Stimulated activated CD4-positive, alpha-beta T cell treated with anti-CD3 and anti-CD28 coated beads, Interleukin-4, amount 100 ng/mL, for 24 hours (primary cell): ENCODE measurements at regions not wholly inside any gene's neighbourhood (a gene's known extent, or its start where the extent isn't known, plus 50 kb on each side); places are given as distances from the start of the nearest gene placed in this dataset.
A peak's percentile ranks its signal among the peaks of the same experiment; 100 is the strongest.
"Not testable (repeated sequence)": the region's sequence is repeated elsewhere in the genome, so short reads cannot be mapped to it uniquely, and the experiment has no call there.

Source experiments
- DNase-seq: peaks from one replicate; pipeline ENCODE4 v3.0.0-alpha.2; 2020

- peak; percentile 66 for DNase-seq
Measured at GRCh38 chr3:153221748-153222162, 59.7 kb downstream of the RAP2B start.

- DNase-seq, result not testable (repeated sequence)
Measured at GRCh38 chr3:153226877-153227276, 64.9 kb downstream of the RAP2B start.

DNA sequence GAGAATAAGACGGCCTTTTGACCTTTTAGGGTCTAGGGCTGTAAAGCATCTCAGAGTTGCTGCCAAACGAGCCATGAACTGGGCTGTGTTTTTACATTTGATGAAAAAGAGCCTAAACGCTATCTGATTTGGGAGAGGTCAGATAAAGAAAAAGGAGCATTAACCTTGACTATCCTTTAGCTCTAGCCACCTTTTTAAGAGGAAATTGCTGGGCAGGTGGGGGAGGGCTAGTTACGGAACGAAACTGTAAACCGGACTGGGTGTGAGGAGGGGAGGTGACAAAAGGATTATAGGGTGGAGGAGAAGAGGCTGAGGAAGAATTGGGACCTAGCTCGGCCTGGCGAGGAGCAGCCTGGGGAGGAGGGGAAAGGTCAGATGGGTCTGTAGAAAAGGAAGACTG is 68.4 kb downstream of the RAP2B start:
- DNase-seq, result not testable (repeated sequence)

- not testable (repeated sequence) for DNase-seq
Measured at GRCh38 chr3:153231245-153231644, 69.2 kb downstream of the RAP2B start.

DNA sequence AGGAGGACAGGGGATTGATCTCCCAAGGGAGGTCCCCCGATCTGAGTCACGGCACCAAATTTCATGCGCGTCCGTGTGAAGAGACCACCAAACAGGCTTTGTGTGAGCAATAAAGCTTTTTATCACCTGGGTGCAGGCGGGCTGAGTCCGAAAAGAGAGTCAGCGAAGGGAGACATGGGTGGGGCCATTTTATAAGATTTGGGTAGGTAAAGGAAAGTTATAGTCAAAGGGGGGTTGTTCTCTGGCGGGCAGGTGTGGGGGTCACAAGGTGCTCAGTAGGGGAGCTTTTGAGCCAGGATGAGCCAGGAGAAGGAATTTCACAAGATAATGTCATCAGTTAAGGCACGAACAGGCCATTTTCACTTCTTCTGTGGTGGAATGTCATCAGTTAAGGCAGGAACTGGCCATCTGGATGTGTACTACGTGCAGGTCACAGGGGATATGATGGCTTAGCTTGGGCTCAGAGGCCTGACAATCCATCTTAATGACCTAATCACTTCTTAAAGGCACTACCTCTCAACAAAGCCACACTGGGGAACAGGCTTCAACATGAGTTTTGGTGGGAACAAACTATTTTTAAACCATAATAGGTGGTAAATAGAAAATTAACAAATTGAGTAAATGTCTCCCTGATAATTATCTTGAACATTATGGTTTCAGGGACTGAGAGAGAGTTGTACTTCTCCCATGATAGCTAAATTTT is 70.2 kb downstream of the RAP2B start:
- DNase-seq, result not testable (repeated sequence)

GRCh38 chr3:153232851-153233271 is 70.8 kb downstream of the RAP2B start:
- no peak for DNase-seq

GRCh38 chr3:153233986-153234385 is 72.0 kb downstream of the RAP2B start:
- DNase-seq, result no peak

DNA sequence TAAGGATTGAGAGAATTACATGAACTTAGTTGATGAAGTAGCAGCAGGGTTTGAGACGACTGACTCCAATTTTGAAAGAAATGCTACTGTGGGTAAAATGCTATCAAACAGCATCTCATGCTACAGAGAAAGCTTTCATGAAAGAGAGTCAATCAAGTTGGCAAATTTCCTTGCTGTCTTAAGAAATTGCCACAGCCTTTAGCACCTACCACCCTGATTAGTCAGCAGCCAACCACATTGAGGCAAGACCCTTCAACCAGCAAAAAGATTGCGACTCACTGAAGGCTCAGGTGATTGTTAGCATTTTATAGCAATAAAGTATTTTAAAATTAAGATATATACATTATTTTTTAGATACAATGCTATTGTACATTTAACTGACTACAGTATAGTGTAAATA is 80.9 kb downstream of the RAP2B start:
- DNase-seq, result no peak

DNA sequence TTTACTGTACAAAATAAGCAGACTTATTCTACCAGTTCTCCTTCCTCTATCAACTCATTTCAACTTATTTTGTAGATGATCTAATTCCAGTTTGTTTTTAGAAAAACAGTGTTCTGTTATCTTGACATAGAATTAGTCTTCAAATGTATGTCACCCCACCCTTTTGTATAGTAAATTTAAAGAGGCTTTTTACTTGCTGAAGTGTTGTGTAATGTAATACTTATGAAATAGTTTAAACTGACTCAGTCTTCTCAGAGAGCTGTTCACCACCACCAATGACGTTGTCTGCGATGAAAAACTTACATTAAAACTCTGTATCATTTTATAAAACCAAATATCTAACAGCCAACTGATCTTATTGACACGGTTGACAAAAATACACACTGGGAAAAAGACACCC is 82.9 kb downstream of the RAP2B start:
- no peak for DNase-seq

DNA sequence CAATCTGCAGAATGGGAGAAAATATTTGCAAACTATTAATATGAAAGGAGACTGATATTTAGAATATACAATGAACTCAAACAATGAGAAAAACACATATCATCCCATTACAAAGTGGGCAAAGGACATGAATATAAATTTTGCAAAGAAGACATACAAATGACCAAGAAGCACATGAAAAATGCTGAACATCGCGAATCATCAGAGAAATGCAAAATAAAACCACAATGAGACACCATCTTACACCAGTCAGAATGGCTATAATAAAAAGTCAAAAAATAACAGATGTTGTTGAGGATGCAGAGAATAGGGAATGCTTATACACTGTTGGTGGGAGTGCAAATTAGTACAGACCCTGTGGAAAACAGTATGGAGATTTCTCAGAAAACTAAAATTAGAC is 83.6 kb downstream of the RAP2B start:
- DNase-seq, result no peak

DNA sequence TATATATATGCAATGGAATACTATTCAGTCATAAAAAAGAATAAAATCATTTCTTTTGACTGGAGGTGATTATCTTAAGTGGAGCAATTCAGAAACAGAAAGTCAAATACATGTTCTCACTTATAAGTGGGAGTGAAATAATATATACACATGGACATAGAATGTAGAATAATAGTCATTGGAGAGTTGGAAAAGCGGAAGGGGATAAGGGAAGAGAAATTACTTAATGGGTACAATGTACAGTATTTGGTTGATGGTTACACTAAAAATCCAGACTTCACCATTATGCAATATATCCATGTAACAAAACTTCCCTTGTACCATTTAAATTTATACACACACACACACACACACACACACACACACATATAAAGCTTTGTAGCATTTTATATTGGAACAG is 84.3 kb downstream of the RAP2B start:
- DNase-seq, result no peak

- DNase-seq, result no peak
Measured at GRCh38 chr3:153246806-153247205, 84.8 kb downstream of the RAP2B start.

GRCh38 chr3:153247331-153248330 is 85.6 kb downstream of the RAP2B start:
- DNase-seq, result no peak

DNA sequence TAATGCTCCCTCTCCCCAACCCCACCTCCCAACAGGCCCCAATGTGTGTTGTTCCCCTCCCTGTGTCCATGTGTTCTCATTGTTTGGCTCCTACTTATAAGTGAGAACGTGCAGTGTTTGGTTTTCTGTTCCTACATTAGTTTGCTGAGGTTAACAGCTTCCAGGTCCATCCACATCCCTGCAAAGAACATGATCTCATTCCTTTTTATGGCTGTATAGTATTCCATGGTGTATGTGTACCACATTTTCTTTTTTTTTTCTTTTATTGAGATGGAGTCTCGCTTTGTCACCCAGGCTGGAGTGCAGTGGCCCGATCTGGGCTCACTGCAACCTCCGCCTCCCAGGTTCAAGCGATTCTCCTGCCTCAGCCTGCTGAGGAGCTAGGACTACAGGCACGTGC is 86.8 kb downstream of the RAP2B start:
- DNase-seq, result not testable (repeated sequence)

DNA sequence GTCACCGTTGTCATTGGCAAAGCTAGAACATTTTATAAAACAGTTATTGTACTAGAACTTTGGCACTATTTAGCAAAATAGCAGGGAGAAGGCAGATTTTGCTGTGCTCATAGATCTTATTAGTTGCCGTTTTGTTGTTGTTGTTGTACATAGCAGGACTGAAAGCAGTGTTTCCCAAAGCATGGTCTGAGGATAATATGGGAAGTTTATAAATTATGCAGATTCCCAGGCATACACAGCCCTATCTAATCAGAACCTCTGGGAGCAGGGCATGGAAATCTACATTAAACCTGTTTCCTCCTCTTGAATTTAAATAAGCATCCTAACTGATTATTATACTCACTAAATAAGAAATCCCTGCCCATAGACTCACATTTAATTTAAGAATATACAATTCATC is 87.9 kb downstream of the RAP2B start:
- no peak for DNase-seq

GRCh38 chr3:153250446-153250845 is 88.4 kb downstream of the RAP2B start:
- DNase-seq, result no peak

DNA sequence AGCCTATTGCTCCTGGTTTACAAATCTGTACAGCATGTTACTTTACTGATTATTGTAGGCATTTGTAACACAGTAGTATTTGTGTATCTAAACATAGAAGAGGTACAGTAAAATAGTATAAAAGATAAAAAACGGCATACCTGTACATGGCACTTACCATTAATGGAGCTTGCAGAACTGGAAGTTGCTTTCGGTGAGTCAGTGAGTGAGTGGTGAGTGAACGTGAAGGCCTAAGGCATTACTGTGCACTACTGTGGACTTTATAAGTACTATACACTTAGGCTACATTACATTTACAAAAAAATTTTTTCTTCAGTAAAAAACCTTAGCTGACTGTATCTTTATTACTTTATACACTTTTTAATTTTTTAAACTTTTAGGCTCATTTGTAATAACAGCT is 90.9 kb downstream of the RAP2B start:
- no peak for DNase-seq

GRCh38 chr3:153254361-153254760 is 92.3 kb downstream of the RAP2B start:
- DNase-seq, result no peak

DNA sequence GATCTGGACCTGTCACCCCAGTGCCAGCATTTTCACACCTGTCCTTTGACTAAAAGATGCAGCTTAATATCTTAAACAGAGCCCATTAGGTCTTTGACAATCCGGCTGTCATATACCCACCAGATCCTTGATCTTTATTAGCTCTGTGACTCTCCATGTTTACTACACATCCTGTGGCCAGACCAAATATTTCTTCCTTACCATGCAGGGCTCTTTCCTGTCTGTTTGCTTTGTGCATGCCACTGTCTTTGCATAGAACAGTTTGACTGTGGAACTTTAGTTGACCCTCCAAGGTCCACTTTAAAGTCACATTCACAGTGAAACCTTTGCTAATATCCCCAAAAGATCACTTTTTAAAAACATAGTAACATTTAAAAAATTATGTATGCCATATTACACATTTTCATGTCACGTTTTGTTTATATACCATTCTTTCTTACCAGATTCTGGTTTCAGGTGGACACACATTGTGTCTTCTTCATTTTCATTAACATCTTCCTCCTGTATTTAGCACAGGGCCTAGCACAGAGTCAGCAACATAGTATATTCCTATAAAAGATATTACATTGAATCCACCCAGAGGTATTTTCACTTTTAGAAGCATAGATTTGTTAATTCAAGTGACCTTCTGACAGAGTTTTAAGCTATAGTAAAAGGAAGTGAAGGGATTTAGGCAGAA is 95.8 kb downstream of the RAP2B start:
- DNase-seq, result no peak

DNA sequence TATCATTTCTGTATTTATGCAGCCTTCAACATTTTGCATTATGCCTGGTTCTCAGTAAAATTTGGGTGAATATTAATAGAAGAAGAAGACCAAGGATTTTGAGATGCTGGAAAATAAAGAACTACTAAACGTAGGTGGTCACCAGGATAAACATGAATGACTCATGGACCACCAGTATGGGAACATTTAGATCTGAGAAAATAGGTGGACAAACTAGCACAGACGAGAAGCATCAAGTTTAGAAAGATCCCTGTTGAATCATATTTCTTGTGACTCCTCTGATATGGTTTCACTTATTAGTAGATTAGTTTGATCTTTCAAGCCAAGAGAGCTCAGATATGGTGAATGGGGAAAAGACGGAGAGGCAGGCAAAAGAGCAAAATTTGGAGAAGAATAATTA is 97.9 kb downstream of the RAP2B start:
- no peak for DNase-seq

GRCh38 chr3:153260681-153261080 is 98.7 kb downstream of the RAP2B start:
- no peak for DNase-seq

GRCh38 chr3:153266619-153267018 is 104.6 kb downstream of the RAP2B start:
- no peak for DNase-seq

DNA sequence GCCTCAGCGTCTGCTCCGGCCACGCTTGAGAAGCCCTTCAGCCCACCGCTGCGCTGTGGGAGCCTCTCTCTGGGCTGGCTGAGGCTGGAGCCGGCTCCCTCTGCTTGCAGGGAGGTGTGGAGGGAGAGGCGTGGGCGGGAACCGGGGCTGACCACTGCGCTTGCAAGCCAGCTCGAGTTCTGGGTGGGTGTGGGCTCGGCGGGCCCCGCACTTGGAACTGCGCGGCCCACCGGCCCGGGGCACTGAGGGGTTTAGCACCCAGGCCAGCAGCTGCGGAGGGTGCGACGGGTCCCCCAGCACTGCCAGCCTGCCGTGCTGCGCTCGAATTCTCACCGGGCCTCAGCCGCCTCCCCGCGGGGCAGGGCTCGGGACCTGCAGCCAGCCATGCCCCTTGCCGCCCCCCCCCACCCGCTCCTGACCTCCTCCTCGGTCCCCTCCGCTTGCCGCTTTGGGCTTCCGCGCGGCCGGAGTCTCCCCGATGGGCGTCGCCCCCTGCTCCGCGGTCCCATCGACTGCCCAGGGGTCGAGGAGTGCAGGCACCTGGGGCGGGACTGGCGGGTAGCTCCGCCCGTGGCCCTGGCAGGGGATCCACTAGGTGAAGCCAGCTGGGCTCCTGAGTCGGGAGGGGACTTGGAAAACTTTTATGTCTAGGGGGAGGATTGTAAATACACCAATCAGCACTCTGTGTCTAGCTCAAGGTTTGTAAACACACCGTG is 106.7 kb downstream of the RAP2B start:
- DNase-seq, result no peak
